GM12878 (cell line): ENCODE measurements at regions not wholly inside any gene's neighbourhood (a gene's known extent, or its start where the extent isn't known, plus 50 kb on each side); places are given as distances from the start of the nearest gene placed in this dataset.

Source experiments
- CTCF ChIP-seq, 3 experiments: IDR thresholded peaks in 2 of 3; conservative IDR thresholded peaks in 1 of 3; 2 replicates each; pipeline ENCODE4 v1.5.1; 2011; ENCODE audit warnings: low read depth in 3 of 3, low read length in 3 of 3, mild to moderate bottlenecking in 3 of 3, control low read depth in 2 of 3, moderate library complexity in 2 of 3, inconsistent platforms in 1 of 3, mixed read lengths in 1 of 3; ENCODE audit not compliant: control insufficient read depth in 2 of 3, insufficient read depth in 1 of 3; ENCODE audit errors: extremely low read depth in 1 of 3
- EP300 ChIP-seq, 2 experiments: fragments of 150-350 bp in 1 of 2; IDR thresholded peaks; 2 replicates each; pipeline ENCODE4 v1.6.1; 2011 to 2012; ENCODE audit warnings: low read depth in 2 of 2, low read length in 2 of 2, borderline replicate concordance in 1 of 2, improper control_type of control experiment in 1 of 2, inconsistent platforms in 1 of 2; ENCODE audit not compliant: control insufficient read depth in 1 of 2
- GATAD2B ChIP-seq: fragments of 450-650 bp; conservative IDR thresholded peaks from 2 replicates; pipeline ENCODE4 v1.6.1; 2017; ENCODE audit warnings: low read depth, mild to moderate bottlenecking, moderate library complexity
- MLLT1 ChIP-seq: fragments of 450-650 bp; IDR thresholded peaks from 2 replicates; pipeline ENCODE4 v1.6.1; 2016; ENCODE audit warnings: mild to moderate bottlenecking
- NBN ChIP-seq: fragments of 450-650 bp; IDR thresholded peaks from 2 replicates; pipeline ENCODE4 v1.6.1; 2016
- NFYB ChIP-seq: IDR thresholded peaks from 2 replicates; pipeline ENCODE4 v1.6.1; 2011; ENCODE audit warnings: low read depth, mild to moderate bottlenecking, low read length, improper control_type of control experiment, moderate library complexity; ENCODE audit not compliant: insufficient read depth
- POLR2A ChIP-seq: IDR thresholded peaks from 2 replicates; pipeline ENCODE4 v1.6.1; 2011; ENCODE audit warnings: low read depth, mild to moderate bottlenecking, low read length
- USF2 ChIP-seq: IDR thresholded peaks from 2 replicates; pipeline ENCODE4 v1.6.1; 2011; ENCODE audit warnings: low read depth, low read length, improper control_type of control experiment, borderline replicate concordance
- ZBTB4 ChIP-seq: fragments of 450-650 bp; formaldehyde crosslinking; IDR thresholded peaks from 2 replicates; pipeline ENCODE4 v1.4.0; 2022; ENCODE audit warnings: mild to moderate bottlenecking, moderate library complexity

GRCh38 chr6:62982951-62983350 lies 228.3 kb upstream of the FKBP1C start:
- TF ChIP-seq POLR2A, result no peak
- TF ChIP-seq MLLT1, result no peak
- TF ChIP-seq NFYB, result no peak
- TF ChIP-seq CTCF (IDR thresholded peaks at IDR 0.05 in 2 of 3, conservative IDR thresholded peaks at IDR 0.05 in 1 of 3; ENCODE audit: control insufficient read depth in 2 of 3, extremely low read depth in 1 of 3, insufficient read depth in 1 of 3, low read depth in 3 of 3, low read length in 3 of 3), result no peak
- TF ChIP-seq GATAD2B, result no peak
- TF ChIP-seq EP300 (IDR thresholded peaks at IDR 0.05; ENCODE audit: borderline replicate concordance in 1 of 2, control insufficient read depth in 1 of 2, low read depth in 2 of 2, low read length in 2 of 2), result no peak
- no peak for TF ChIP-seq ZBTB4 (CRISPR knock-in tag)
- TF ChIP-seq NBN, result no peak
- no peak for TF ChIP-seq USF2
